ENCODE measurements at regions not wholly inside any gene's neighbourhood (a gene's known extent, or its start where the extent isn't known, plus 50 kb on each side); places are given as distances from the start of the nearest gene placed in this dataset.
A peak's percentile ranks its signal among the peaks of the same experiment; 100 is the strongest.
"Not testable (repeated sequence)": the region's sequence is repeated elsewhere in the genome, so short reads cannot be mapped to it uniquely, and the experiment has no call there.

- not testable (repeated sequence) for DNase-seq
Measured at GRCh38 chr5:163961230-163961629, 455.8 kb downstream of the MAT2B start.

GRCh38 chr5:163963881-163964280 is 458.5 kb downstream of the MAT2B start:
- DNase-seq: peak; percentile 51

- DNase-seq: peak; percentile 22
Measured at GRCh38 chr5:163964671-163965070, 459.3 kb downstream of the MAT2B start.

GRCh38 chr5:163967268-163967667 is 461.8 kb downstream of the MAT2B start:
- DNase-seq: no peak

- no peak for DNase-seq
Measured at GRCh38 chr5:163968651-163969050, 463.2 kb downstream of the MAT2B start.

GRCh38 chr5:163976696-163977095 is 471.3 kb downstream of the MAT2B start:
- DNase-seq: peak; percentile 33

GRCh38 chr5:163978897-163979296 is 473.5 kb downstream of the MAT2B start:
- no peak for DNase-seq

- DNase-seq: no peak
Measured at GRCh38 chr5:163988566-163988965, 483.1 kb downstream of the MAT2B start.

- no peak for DNase-seq
Measured at GRCh38 chr5:163993126-163993525, 487.7 kb downstream of the MAT2B start.

GRCh38 chr5:163995206-163995605 is 489.8 kb downstream of the MAT2B start:
- DNase-seq: no peak

- DNase-seq: no peak
Measured at GRCh38 chr5:163997965-163998364, 492.5 kb downstream of the MAT2B start.

- no peak for DNase-seq
Measured at GRCh38 chr5:164000241-164000640, 494.8 kb downstream of the MAT2B start.

- DNase-seq: no peak
Measured at GRCh38 chr5:164000819-164001218, 495.4 kb downstream of the MAT2B start.

GRCh38 chr5:164002214-164002613 is 496.8 kb downstream of the MAT2B start:
- no peak for DNase-seq

- peak; percentile 78 for DNase-seq
Measured at GRCh38 chr5:164002628-164003027, 497.2 kb downstream of the MAT2B start.

- no peak for DNase-seq
Measured at GRCh38 chr5:164005071-164005470, 499.7 kb downstream of the MAT2B start.

- DNase-seq: no peak
Measured at GRCh38 chr5:164007064-164007463, 501.6 kb downstream of the MAT2B start.

- DNase-seq: no peak
Measured at GRCh38 chr5:164009621-164010020, 504.2 kb downstream of the MAT2B start.

- DNase-seq: no peak
Measured at GRCh38 chr5:164010900-164011299, 505.5 kb downstream of the MAT2B start.

- DNase-seq: peak; percentile 46
Measured at GRCh38 chr5:164012371-164012770, 507.0 kb downstream of the MAT2B start.

- peak; percentile 85 for DNase-seq
Measured at GRCh38 chr5:164013077-164013670, 507.8 kb downstream of the MAT2B start.

- peak; percentile 30 for DNase-seq
Measured at GRCh38 chr5:164020116-164020515, 514.7 kb downstream of the MAT2B start.

- no peak for DNase-seq
Measured at GRCh38 chr5:164027738-164028137, 522.3 kb downstream of the MAT2B start.

GRCh38 chr5:164038128-164038783 is 532.8 kb downstream of the MAT2B start:
- no peak for DNase-seq

GRCh38 chr5:164041105-164041504 is 535.7 kb downstream of the MAT2B start:
- DNase-seq: no peak
